Neural progenitor cell (in vitro differentiated cells): ENCODE measurements at regions not wholly inside any gene's neighbourhood (a gene's known extent, or its start where the extent isn't known, plus 50 kb on each side); places are given as distances from the start of the nearest gene placed in this dataset.

Experiments used
- CTCF ChIP-seq: fragments of 200-600 bp; sonication (generic); IDR thresholded peaks from 2 replicates; pipeline ENCODE4 v1.5.1; 2017; ENCODE audit warnings: antibody characterized with exemption, mild to moderate bottlenecking
- EZH2phosphoT487 ChIP-seq: fragments of 200-600 bp; sonication (generic); IDR thresholded peaks from 2 replicates; pipeline ENCODE4 v1.6.1; 2017; ENCODE audit warnings: antibody characterized with exemption

DNA sequence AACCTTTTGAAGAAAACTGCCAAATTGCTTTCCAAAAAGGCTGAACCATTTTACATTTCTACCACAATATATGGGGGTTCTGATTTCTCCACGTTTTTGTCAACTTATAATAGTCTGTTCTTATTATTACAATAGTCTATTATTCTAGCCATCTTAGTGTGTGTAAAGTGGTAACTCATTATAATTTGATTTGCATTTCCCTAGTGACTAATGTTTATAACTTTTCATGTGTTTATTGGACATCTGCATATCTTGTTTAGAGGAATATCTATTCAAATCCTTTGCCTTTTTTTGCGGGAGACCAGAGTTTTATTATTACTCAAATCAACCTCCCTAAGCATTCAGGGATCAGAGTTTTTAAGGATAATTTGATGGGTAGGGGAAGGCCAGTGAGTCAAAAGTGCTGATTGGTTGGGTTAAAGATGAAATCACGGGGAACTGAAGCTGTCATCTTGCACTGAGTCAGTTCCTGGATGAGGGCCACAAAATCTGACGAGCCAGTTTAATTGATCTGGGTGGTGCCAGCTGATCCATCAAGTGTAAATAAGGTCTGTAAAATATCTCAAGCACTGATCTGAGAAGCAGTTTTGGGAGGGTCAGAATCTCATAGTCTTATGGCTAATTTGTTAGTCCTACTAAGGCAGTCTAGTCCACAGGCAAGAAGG lies 303.4 kb upstream of the NCKAP5 start:
- TF ChIP-seq CTCF (no peak), EZH2phosphoT487 (no peak)
